ENCODE measurements at regions not wholly inside any gene's neighbourhood (a gene's known extent, or its start where the extent isn't known, plus 50 kb on each side); places are given as distances from the start of the nearest gene placed in this dataset.
"Not testable (repeated sequence)": the region's sequence is repeated elsewhere in the genome, so short reads cannot be mapped to it uniquely, and the experiment has no call there.

DNA sequence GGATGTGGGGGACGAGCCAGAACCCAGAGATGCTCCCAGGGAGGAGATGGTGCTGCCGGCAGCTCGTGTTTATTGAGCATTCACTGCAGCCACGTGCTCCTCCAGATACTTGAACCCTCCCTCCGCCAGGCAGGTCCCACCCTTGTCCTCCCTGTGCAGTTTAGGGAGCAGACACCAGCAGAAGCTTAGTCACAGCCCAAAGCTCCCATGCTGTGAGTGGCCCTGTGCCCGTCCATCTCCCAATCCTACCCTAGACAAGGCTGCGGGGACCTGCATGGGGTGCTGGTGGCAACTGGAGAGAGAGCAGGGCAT is 176.5 kb upstream of the COPS8 start:
- DNase-seq, result no peak

DNA sequence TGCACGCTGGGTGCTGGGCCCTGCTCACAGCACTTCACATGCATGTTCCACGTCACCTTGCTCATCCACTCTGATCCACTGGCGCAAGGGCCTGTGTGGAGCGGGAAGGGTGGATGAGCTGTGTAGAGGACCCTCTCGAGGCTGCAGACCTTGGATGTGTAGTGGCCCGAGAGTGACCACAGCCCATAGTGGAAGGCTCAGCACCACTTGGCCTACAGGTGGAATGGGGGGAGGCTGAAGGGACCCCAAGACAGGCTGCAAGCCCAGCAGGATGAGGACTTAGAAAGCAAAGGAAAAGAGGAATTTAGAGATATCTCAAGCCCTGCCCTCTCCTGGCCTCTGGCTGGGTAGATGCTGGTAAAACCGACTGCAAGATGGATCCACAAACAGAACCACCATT is 175.9 kb upstream of the COPS8 start:
- DNase-seq, result no peak

- no peak for DNase-seq
These were observed 174.8 kb upstream of the COPS8 start for GRCh38 chr2:236910781-236911495.

DNA sequence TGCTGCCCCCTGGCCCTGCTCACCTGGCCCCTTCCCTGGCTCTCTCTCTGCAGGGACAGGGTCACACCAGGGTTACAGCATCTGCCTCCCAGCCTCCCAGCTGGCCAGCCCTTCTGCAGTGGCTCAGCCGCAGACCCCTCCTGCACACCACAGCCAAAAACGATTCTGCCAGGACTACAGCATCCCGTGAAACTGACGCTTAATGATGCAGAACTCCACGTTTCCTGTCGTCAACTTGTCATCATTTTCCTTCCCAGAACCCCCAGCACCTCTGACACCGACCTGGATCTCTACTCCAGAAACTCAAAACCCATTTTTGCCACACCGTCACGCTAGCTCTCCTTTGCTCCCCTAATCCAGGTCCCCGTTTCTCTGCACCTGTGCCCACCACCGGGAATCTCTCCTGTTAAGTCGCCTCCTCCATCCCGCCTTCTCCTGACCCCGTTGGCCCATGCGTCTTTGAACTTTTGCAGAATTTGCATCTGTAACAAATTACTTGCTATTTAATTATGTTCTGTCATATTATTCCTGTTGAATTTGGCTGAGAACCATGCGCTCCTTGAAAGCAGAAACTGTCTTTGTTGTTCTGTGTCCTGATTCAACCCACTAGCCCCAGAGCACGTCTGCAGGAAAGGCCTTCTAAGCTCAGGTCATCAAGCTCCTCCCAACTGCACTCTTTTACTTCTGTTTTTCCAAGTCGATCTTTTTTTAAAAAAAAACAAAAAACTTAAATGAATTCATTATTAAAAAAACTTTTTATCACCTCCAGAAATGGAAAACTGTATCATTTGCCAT is 173.2 kb upstream of the COPS8 start:
- no peak for DNase-seq

GRCh38 chr2:236915186-236915585 is 170.5 kb upstream of the COPS8 start:
- DNase-seq, result no peak

- no peak for DNase-seq
These were observed 170.0 kb upstream of the COPS8 start for GRCh38 chr2:236915726-236916125.

DNA sequence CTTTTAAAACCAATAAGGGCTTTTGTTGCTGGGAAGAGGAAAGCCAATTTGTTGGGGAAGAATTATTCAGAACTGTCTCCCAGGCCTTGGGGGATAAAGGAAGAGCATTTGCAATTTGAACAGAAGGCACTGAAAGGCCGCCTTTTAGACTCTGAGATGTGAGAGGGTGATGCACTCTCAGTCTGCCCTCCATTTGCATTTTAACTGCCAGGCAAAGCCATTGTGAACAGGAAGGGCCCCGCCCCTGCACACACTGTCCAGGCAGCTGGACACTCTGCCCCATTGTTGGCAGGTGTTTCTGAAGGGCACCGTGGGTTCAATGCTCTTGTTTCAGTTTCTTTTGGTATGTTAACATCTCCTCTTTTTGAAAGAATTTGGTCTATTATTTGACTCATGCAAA is 169.5 kb upstream of the COPS8 start:
- no peak for DNase-seq

- DNase-seq, result no peak
These were observed 169.0 kb upstream of the COPS8 start for GRCh38 chr2:236916651-236917050.

GRCh38 chr2:236917164-236917563 is 168.5 kb upstream of the COPS8 start:
- DNase-seq, result no peak

- DNase-seq, result no peak
These were observed 167.1 kb upstream of the COPS8 start for GRCh38 chr2:236918545-236918944.

GRCh38 chr2:236919209-236919608 is 166.5 kb upstream of the COPS8 start:
- no peak for DNase-seq

- DNase-seq, result not testable (repeated sequence)
These were observed 165.8 kb upstream of the COPS8 start for GRCh38 chr2:236919801-236920379.

DNA sequence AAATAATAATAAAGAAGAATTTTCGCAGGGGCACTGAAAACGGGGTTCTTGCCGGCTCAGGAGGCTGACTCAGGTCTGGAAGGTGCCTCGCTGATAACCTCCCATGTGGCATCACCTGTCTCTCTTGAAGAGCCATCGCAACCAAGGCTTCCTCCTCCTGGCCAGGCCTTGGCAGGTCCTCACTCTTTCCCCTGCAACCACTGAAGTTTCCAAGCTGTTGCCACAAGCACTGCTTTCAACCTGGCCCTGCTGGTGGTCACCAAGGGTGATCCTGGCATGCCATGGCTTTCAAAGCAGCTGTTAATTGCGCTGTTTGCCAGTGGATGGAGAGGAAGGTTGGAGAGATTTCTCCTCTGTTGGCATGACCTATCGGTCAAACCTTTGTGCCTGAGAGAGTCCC is 163.6 kb upstream of the COPS8 start:
- DNase-seq, result no peak

- no peak for DNase-seq
These were observed 157.2 kb upstream of the COPS8 start for GRCh38 chr2:236928380-236929037.

DNA sequence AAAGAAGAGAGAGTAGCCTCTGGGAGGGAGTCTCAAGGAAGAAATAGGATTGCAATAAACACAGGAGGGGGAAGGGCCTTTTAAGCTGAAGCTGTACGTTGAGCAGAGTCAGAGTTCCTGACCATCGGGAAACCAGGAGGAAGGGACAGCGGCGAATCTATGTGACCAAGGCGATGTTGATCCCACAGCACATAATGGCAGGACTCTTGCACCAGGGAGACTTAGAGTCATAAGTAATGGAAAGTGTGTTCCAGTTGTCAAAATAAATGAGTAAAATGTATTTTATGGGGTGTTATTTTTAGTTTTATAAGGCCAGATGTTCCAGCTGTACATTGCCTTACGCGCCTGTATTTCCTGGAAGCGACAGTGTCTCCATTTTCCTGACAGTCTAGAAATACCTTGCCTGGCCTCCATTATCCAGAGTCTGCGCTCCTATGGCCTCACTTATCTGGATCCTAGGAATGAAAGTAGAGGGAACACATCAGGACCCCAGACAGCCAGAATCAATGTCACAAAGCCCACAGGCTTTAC is 152.8 kb upstream of the COPS8 start:
- DNase-seq, result peak; percentile 56

GRCh38 chr2:236934166-236934565 is 151.5 kb upstream of the COPS8 start:
- DNase-seq, result no peak

GRCh38 chr2:236934656-236935055 is 151.0 kb upstream of the COPS8 start:
- DNase-seq, result no peak

- no peak for DNase-seq
These were observed 150.6 kb upstream of the COPS8 start for GRCh38 chr2:236935083-236935482.

DNA sequence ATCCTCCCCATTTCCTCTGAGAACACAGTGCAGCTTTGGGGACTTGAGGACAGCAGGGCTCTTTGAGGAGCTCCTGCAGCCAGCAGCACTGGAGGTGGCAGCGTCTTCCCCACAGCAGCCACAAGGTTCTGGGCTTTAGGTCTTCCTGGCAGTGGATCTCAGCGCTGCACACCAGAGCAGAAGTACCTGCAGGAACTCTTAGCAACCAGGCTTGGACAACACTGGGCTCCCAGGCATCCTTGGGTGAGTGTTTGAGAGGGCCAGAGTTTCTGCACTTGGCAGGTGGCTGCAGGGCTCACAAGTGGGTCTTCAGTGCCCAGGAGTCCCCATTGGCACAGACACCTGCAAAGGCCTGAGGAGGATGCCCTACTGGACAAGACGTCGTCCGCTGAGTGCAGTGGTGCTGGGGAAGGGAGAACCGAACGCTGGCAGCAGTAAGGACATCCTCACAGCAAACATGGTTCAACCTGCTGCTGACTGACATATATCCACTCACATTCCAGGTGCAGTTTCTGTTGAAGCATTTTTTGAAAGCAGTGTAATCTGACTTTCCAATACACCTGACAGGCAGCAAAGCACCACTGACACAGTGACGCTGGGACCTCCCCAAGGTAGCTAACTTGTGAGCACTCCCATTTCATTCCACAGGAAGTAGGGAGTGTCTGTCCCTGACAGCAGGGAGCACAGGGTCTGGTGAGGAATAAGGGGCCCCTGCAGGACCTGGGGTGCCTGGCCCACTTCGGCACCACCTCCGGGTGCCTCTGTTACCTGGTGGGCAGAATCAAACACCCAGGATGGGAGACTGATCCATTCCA is 149.9 kb upstream of the COPS8 start:
- DNase-seq, result no peak

GRCh38 chr2:236936446-236936940 is 149.2 kb upstream of the COPS8 start:
- DNase-seq, result no peak

GRCh38 chr2:236938126-236938525 is 147.6 kb upstream of the COPS8 start:
- no peak for DNase-seq

GRCh38 chr2:236939271-236939670 is 146.4 kb upstream of the COPS8 start:
- no peak for DNase-seq

All from femur (tissue), 1 donor.